NCI-H2227 (cell line): ENCODE measurements at regions not wholly inside any gene's neighbourhood (a gene's known extent, or its start where the extent isn't known, plus 50 kb on each side); places are given as distances from the start of the nearest gene placed in this dataset.
"Not testable (repeated sequence)": the region's sequence is repeated elsewhere in the genome, so short reads cannot be mapped to it uniquely, and the experiment has no call there.

ENCODE experiments used
- DNase-seq: peaks from one replicate; lab custom pipeline; 2025; ENCODE audit not compliant: unreplicated experiment; lab: John Stamatoyannopoulos, UW

DNA sequence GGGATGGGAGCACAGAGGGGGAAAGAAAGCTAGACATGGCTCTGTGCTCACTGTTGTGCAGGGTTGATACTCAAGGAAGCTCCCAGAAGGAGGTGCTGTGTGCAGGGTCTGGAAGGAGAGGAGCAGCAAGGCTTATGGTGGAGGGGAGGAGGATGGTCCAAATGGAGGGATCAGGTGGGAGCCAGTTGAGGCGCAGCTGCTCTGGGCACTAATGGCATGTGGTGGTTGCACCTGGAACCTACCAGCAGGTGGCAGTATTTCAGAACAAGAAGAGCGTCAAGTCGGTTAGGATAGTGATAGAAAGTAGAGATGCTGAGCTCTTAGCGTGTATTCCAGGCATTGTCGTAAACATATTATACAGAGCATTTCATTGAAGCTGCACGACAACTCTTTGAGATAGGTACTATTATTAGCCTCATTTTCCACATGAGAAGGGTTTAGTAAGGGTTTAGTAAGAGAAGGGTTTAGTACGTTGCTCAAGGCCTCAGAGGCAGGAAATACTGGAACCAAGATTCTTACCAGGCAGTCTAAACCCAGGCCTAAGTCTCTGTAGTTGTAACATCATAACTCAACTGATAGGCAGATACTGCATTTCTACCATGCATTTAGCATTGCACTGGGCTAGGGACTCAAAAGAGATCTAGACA, 223.7 kb downstream of the CYP26B1 start:
- DNase-seq, result peak; percentile 35

DNA sequence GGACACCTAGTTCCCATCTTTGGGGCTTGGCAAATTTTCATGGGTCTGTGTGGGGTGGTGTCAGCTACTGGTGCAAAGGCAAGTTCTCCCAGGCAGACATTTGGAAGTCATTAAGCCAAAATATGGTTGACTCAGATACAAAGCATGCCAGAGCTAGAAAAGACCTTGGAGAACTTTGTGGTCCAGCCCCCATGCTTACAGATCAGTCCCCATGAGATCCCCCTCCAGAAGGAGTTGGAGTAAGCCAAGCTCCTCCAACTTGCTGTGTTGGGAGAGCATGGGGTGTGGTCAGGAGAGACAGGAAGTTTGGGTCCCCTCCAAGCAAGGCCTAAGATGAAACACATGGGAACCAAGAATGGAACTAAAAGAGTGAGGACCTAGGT, 224.5 kb downstream of the CYP26B1 start:
- no peak for DNase-seq

DNA sequence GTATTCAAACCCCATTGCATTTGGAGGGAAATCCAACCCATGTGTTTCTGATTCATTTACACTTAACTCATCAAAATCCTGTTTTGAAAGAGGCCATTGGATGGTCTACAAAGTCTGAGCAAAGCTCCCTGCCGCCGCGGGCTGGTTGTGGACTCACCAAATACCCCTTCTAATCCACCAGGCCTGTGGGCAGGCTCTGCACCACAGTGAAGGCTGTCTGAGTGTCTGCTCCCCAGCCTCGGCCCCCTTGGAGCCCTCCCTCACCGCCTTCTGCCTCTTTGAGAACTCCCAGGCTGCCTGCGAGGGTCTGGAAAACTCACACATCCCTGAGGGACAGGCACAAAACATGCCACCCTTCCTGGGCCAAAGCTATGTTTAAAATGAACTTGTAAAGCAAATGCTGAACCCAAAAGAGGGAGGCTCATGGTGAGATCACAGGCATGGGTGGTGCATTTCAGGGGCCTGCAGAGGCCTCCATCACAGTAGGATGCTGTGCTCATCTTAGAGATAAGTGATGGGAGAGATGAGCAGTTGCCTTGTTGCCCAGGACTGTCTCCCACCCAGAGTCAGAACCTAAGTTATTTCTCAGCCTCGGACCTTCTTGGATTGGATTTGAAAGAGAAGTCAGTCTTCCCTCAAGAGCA, 225.0 kb downstream of the CYP26B1 start:
- DNase-seq, result no peak

DNA sequence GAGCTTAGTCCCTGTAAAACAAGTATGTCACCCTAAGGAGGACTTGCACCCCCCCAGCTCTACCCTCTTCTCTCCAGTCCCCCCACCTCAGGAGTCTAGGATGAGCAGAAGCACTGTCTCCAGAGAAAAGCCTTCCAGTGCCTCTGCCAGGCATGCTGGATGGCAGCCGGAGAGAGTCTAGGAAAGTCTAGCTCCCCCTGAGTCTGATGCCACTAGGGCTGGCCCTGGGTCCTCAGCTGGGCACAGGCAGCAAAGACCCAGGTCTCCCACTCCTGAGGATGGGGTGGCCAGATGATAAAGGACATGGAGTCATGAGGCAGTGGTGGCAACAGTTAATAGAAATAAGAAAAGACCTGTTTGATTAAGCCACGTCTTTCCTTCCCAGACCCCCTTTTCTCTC, 225.6 kb downstream of the CYP26B1 start:
- DNase-seq, result no peak

DNA sequence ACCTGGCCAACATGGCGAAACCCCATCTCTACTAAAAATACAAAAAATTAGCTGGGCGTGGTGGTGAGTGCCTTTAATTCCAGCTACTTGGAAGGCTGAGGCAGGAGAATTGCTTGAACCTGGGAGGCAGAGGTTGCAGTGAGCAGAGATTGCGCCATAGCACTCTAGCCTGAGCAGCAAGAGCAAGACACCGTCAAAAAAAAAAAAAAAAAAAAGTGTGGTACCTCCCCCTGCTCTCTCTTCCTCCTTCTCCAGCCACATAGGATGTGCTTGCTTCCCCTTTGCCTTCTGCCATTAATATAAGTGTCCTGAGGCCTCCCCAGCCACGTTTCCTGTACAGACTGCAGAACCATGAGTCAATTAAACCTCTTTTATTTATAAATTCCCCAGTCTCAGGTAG, 226.8 kb downstream of the CYP26B1 start:
- DNase-seq, result not testable (repeated sequence)

DNA sequence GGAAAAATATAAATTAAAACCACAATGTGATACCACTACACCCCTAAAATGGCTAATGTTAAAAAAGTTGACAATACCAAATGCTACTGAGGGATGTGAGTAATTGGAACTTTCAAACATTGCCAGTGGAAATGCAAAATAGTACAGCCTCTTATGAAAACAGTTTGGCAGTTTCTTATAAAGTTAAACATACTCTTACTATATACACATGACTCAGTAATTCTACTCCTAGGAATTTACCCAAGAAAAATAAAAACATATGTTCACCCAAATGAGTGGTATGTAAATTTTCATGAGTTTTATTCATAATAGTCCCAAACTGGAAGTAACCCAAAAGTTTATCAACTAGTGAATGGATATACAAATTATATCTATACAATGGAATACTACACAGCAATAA, 228.0 kb downstream of the CYP26B1 start:
- no peak for DNase-seq

DNA sequence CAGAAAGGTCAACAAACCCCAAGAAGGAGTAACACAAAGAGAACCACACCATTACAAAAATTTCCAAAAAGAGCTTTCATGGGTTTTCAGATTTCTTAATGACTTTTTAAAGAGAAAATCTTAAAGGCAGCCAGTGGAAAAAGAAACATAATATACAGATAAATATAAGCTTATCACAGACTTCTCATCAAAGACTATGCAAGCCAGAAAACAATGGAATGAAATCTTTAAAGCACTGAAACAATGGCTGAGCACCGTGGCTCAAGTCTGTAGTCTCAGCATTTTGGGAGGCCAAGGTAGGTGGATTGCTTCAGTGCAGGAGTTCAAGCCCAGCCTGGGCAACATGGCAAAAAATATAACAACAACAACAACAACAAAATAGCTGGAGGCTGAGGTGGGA, 237.4 kb downstream of the CYP26B1 start:
- no peak for DNase-seq

DNA sequence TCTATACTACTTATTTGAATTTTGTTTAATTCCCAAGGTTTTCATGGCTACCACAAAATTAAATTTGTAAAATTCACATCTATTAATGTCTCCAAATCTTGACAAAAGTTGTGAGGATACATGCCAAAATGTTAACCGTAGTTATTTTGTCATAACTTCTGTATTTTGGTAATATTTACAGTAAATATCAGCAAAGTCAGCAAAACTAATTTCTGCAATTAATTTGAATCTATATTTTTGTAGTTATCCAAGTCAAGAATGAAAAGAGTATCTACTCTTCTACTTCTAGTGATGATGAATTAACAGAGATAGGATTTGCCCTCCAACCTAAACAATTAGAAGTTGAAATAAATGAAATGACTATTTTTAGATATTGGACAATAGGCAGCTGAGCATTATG, 238.9 kb downstream of the CYP26B1 start:
- no peak for DNase-seq

DNA sequence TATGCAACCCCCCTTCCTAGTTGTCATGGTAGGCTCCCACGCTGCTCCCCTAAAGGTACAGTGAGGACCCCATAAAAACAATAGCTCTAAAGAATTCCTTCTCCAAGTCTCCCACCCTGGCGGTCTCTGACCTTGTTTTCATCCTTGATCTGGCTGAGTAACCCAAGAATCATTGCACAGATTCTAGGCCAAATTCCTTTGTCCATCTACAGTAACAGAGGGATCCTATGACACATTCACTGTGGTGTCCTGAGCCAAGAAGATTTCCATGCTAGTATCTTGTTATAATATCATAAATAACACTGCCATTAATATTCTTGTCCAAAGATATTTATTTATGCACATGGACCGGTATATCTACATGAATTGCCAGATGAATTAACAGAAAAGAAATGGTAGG, 240.2 kb downstream of the CYP26B1 start:
- DNase-seq, result no peak

DNA sequence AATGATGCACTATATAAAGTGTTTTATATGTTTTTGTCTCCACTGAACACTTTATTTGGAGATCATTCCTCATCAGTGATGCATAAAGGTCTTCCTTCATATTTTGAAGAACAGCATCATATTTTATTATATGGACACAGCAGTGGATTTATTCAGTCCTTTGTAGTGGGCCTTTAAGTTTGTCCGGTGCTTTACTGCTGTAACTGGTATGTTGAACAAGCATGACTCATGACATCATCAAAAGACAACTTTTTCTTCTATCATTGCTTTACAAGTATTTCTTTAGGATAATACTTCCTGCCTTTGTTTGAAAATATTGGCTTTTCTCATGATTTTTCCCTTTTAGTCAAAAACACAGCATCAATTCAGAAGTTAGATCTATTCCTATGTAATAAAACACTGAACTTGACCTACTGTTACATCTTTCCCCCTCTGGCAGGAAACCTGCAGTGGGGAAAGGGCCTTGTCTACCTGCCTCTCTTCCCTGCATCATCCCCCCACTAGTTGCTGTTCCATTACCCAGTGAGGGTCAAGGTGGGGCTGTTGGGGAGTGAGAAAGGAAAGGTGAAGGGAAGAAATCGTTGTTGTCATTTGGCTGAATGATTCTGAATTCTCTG, 241.2 kb downstream of the CYP26B1 start:
- DNase-seq, result no peak

DNA sequence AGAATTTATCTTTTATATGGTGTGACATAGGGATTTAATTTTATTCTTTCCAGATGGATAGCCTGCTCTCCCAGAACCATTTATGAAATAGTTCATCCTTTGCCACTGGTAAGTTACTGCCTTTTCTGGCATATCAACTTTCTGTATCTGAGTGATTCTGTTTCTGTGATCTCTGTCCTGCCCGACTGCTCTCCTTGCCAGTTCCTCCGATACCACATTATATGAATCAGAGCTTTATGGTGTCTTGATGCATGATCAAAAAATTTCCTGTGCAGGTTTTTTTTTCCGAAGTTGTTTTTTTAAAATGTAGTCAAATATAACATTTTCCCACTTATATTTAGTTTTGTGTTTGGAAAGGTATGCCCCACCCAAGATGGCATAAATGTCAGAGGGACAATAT, 242.5 kb downstream of the CYP26B1 start:
- no peak for DNase-seq

DNA sequence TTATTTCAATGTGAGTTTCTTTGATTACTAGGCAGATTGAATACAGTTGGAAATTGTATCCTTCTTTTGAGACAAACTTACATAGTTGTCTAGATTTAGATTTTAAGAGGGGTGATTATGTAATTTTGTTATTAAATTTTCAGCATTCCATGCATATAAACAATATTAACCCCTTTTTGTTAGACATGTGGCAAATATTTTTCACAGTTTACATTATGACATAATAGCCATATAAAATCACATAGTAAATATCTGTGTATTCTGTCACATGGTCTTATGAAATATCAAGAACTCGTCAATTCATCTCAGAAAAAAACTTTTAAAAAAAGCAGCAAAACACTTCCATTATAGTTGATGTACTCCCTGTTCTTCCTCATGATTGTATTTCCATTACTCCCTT, 243.8 kb downstream of the CYP26B1 start:
- DNase-seq, result no peak

DNA sequence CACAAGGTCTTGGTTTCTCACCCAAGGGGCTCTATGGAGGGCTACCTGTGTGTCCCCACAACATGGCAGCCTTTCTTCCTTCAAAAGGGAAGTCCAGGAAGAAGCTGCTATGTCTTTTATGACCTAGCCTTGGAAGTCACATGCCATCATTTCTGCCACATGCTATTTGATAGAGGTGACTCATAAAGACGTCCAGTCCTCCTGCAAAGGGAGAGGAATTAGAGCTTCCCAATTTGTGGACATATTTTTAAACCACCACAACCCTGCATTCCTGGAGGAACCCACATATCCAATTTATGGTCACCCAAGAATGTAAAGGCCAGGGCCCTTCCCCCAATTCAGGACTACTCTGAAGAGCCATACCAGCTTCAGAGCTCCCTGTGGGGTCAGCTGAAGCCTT, 246.2 kb downstream of the CYP26B1 start:
- no peak for DNase-seq

DNA sequence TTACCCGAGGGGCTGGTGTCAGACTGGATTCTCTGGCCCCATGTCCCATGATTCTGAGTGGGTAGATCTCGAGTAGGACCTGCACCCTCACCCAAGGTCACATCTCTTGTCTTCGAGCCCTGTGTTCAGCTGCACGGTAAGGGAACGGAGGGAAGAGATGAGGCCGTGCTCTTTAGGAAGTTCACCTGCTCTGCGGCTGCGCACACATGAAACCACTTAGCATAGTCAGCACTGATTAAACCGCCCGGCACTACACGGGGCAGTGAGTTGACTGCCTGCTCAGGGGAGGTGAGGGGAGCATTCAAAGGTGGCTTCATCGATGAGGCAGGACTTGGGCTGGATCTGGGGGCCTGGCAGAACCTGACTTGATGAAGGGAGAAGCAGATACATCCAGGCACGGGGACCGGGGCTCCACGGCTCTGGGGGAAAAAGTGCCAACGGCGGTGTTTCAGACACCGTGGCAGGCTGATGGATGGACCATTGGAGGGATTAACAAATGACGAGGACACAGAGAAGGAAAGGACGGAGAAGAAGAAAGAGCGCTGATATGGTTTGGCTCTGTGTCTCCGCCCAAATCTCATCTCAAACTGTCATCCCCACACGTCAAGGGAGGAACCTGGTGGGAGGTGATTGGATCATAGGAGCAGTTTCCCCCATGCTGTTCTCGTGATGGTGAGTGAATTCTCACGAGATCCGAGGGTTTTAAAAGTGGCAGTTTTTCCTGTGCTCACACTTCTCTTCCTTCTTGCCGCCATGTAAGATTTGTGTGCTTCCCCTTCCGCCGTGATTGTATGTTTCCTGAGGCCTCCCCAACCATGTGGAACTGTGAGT, 248.6 kb downstream of the CYP26B1 start:
- no peak for DNase-seq

DNA sequence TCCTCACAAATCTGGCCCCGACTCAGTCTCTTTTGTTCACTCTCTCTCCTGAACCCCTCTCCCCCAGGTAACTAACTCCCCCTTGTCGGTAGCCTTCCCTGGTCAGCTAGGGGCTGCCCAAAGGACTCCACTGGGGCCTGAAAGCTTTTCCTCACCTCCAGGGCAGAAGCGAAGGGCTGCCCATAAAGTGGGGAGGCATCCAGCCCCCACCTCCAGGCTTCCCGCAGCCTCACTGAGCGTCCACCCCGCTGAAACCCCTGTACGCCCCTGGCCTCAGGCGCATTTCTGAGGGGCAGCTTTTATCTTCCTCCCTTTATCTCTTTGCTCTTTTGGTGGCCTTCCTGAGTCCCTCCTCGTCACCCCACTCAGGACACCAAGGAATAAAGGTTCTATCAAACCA, 249.3 kb downstream of the CYP26B1 start:
- no peak for DNase-seq

DNA sequence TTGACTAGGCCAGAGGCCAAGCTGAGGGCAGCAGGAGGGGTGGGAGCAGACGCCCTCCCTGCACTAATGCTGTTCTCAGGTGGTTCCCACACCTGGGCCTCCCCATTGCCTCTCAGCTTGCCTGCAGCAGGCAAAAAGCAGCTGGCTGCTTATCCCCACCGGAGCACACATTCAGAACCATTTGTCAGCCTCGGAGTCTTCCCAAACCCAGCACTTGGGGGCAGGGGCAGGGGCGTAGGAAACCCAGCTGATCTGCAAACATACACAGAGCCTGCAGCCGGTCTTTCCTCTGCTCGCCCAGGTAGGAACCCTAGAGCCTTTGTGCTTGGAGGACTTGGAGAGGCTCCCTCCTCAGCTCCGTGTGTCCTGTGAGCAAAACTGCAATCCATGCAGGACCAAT, 249.8 kb downstream of the CYP26B1 start:
- no peak for DNase-seq

DNA sequence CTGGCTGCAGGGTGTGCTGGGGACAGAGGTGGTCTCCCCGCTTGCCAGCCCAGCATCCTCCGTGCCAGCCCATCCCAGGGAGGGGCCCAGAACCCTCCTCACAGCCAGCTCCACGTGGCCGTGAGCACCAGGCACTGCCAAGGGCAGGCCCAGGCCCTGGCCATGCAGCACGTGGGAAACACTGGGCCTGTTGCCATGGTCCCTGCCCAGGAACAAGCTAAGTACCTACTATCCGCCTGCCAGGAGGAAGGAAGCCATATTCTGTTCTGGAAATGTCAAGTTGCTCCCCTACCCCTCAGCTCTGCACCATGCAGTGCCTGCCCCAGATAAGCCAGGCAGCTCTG, 250.6 kb downstream of the CYP26B1 start:
- DNase-seq, result no peak

DNA sequence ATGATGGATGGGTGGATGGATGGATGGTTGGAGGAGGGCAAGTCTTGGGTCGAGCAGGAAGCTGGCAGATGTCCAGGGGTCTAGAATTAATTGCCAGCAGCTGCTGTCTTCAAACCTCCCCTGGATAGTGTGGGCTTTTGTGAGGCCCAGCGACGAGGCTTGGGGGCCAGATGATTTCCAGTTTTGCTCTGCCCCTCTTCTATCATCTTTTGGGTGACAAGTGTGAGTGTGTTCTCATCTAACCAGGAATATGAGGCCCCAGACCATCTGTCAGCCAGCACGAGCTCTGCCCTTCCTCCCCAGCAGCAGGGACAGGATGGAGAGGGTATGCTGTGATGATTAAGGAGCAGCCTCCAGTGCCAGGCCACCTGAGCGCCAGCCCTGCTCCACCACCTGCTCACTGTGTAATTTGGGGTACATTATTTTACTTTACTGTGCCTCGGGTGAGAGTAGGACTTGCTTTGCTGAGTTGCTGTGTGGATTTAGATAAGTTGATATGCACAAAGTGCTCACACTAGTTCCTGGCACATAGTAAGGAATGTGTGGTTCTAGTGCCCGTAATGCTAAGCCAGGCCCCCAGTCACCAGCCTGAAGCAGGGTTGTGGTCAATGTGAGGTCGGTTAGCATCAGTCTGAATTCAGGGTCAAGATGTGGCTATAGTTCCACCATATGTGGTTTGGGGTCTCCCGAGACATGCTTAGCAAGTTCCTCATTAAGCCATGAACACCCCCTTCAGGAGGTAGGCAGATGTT, 251.1 kb downstream of the CYP26B1 start:
- DNase-seq, result no peak

DNA sequence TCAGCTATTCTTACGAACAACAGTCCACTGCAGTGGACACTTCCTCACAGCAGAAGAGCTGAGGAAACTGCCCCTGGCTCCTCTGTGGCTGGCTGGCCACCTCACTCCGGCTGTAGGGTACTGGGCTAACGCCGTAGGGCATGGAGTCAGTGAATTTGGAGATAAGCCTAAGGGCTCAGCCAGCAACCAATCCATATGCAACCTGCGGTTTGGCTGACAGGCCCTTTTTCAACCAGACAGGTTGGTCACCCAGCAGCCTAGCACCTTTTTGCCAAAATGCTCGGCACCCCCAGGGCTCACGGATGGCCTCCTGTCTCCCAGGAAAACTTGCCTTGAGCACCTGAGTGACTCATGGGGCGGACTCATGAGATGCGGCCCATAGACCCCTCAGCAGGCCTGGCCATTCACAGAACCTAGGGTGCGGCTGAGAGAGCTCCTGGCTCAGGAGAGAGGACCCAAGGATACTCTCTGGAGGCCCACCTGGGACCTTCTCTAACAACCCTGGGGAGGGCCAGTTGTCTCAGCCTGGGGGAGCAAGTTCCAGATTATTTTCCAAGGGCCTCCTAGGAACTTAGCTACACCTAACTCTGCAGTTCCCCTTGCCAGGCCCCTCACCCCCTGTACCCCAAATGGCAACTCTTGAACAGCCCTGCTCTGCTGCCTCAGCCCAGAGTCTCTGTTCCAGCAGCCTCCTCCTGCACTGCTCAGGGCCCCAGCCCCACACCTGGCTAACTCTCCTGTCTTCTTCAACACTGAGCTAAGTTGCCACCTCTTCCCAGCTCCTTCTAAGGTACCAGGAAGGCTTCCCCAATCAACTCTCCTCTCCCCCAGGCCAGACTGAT, 252.1 kb downstream of the CYP26B1 start:
- DNase-seq, result no peak

DNA sequence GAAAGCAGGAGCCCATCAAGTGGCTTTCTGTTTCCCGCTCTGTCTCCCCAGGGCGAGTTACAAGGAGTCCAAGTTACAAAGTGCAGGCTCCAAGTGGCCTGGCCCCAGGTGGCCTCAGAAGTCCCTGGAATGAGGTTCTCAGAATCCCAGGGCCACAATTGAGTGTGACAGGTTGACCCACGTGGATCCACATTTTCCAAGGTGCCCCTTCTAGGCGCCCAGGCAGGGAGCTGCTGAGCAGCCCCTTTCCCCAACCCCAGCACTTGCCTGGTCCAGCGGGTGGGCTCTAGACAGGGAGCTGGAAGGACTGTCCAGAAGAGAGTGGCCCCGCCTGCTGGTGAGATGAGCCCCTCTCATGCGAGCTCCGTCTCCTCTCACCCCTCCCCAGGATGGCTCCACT, 253.4 kb downstream of the CYP26B1 start:
- no peak for DNase-seq
